Neural cell (in vitro differentiated cells): ENCODE measurements at regions not wholly inside any gene's neighbourhood (a gene's known extent, or its start where the extent isn't known, plus 50 kb on each side); places are given as distances from the start of the nearest gene placed in this dataset.

Experiments
- H2AFZ ChIP-seq: fragments of 200-600, 300-800 bp; sonication (generic), shearing (Covaris generic); 2 replicates; pipeline ENCODE4 v1.6.0; 2014; ENCODE audit warnings: low read depth, mild to moderate bottlenecking, antibody characterized with exemption, low read length, moderate library complexity
- H3F3A ChIP-seq: fragments of 200-600 bp; shearing (Covaris generic); 2 replicates; pipeline ENCODE4 v1.6.1; 2016; ENCODE audit warnings: mild to moderate bottlenecking, moderate library complexity, mixed read lengths, antibody characterized with exemption, low read length; ENCODE audit not compliant: insufficient read depth, poor library complexity, severe bottlenecking
- H3K27ac ChIP-seq: fragments of 200-600, 300-800 bp; sonication (generic), shearing (Covaris generic); 2 replicates; pipeline ENCODE4 v1.5.1; 2014; ENCODE audit warnings: mild to moderate bottlenecking, low read length, moderate library complexity
- H3K27me3 ChIP-seq: fragments of 300-800, 200-600 bp; sonication (generic), shearing (Covaris generic); 2 replicates; pipeline ENCODE4 v1.6.0; 2014; ENCODE audit warnings: mild to moderate bottlenecking, low read depth, low read length, moderate library complexity; ENCODE audit not compliant: insufficient read depth
- H3K36me3 ChIP-seq: fragments of 300-800, 200-600 bp; sonication (generic), shearing (Covaris generic); 2 replicates; pipeline ENCODE4 v1.5.1; 2014; ENCODE audit warnings: mild to moderate bottlenecking, antibody characterized with exemption, low read length, moderate library complexity; ENCODE audit not compliant: insufficient read depth
- H3K4me2 ChIP-seq: fragments of 300-800, 200-600 bp; sonication (generic), shearing (Covaris generic); 2 replicates; pipeline ENCODE4 v1.6.0; 2014; ENCODE audit warnings: mild to moderate bottlenecking, low read length
- H3K4me3 ChIP-seq: fragments of 300-800, 200-600 bp; sonication (generic), shearing (Covaris generic); 2 replicates; pipeline ENCODE4 v1.5.1; 2014; ENCODE audit warnings: mild to moderate bottlenecking, low read length, moderate library complexity
- H3K79me2 ChIP-seq: fragments of 200-600 bp; shearing (Covaris generic); replicated peaks from 2 replicates; pipeline ENCODE4 v1.6.0; 2014; ENCODE audit warnings: mild to moderate bottlenecking, low read length, moderate library complexity; ENCODE audit not compliant: insufficient read depth
- H3K9ac ChIP-seq: fragments of 300-800, 200-600 bp; sonication (generic), shearing (Covaris generic); 2 replicates; pipeline ENCODE4 v1.6.1; 2016; ENCODE audit warnings: mild to moderate bottlenecking, low read length, mixed read lengths
- H3K9me2 ChIP-seq: fragments of 200-600 bp; shearing (Covaris generic); 2 replicates; pipeline ENCODE4 v1.6.1; 2016; ENCODE audit warnings: mild to moderate bottlenecking, low read length, mixed read lengths; ENCODE audit not compliant: insufficient read depth
- H3K9me3 ChIP-seq: fragments of 200-600, 300-800 bp; sonication (generic), shearing (Covaris generic); 2 replicates; pipeline ENCODE4 v1.6.1; 2016; ENCODE audit warnings: mild to moderate bottlenecking, mixed run types, low read length, moderate library complexity, mixed read lengths
- H4K20me1 ChIP-seq: fragments of 200-600 bp; shearing (Covaris generic); 2 replicates; pipeline ENCODE4 v1.6.1; 2016; ENCODE audit warnings: mild to moderate bottlenecking, mixed run types; ENCODE audit not compliant: insufficient read depth
- EP300 ChIP-seq: fragments of 450-650 bp; conservative IDR thresholded peaks from 2 replicates; pipeline ENCODE4 v1.6.1; 2014; ENCODE audit warnings: antibody characterized with exemption, mild to moderate bottlenecking, moderate library complexity; ENCODE audit not compliant: poor library complexity, severe bottlenecking
- EZH2 ChIP-seq: fragments of 200-600, 300-800 bp; shearing (Covaris generic), sonication (generic); IDR thresholded peaks from 2 replicates; pipeline ENCODE4 v1.6.1; 2014; ENCODE audit warnings: antibody characterized with exemption, low read length, borderline replicate concordance, mild to moderate bottlenecking; ENCODE audit not compliant: insufficient read depth, poor library complexity, severe bottlenecking
- MXI1 ChIP-seq: fragments of 450-650 bp; conservative IDR thresholded peaks from 2 replicates; pipeline ENCODE4 v1.6.1; 2014; ENCODE audit warnings: antibody characterized with exemption, mild to moderate bottlenecking; ENCODE audit not compliant: poor library complexity, severe bottlenecking
- POLR2AphosphoS5 ChIP-seq: IDR thresholded peaks from 2 replicates; pipeline ENCODE4 v1.6.1; 2012
- RAD21 ChIP-seq: fragments of 450-650 bp; conservative IDR thresholded peaks from 2 replicates; pipeline ENCODE4 v1.6.1; 2014; ENCODE audit warnings: antibody characterized with exemption, mild to moderate bottlenecking, moderate library complexity
- SMC3 ChIP-seq: fragments of 450-650 bp; conservative IDR thresholded peaks from 2 replicates; pipeline ENCODE4 v1.6.1; 2014; ENCODE audit warnings: antibody characterized with exemption, mild to moderate bottlenecking, moderate library complexity; ENCODE audit not compliant: poor library complexity
- TAF1 ChIP-seq: IDR thresholded peaks from 2 replicates; pipeline ENCODE4 v1.6.1; 2012; ENCODE audit warnings: low read depth
- TF ChIP-seq, protein P1 (sequence below): IDR thresholded peaks from 2 replicates; pipeline ENCODE4 v1.6.1; 2012; ENCODE audit warnings: borderline replicate concordance
- TF ChIP-seq, protein P2 (sequence below): fragments of 450-650 bp; IDR thresholded peaks from 2 replicates; pipeline ENCODE4 v1.5.1; 2014; ENCODE audit warnings: antibody characterized with exemption, mild to moderate bottlenecking, moderate library complexity; ENCODE audit not compliant: poor library complexity, severe bottlenecking

DNA sequence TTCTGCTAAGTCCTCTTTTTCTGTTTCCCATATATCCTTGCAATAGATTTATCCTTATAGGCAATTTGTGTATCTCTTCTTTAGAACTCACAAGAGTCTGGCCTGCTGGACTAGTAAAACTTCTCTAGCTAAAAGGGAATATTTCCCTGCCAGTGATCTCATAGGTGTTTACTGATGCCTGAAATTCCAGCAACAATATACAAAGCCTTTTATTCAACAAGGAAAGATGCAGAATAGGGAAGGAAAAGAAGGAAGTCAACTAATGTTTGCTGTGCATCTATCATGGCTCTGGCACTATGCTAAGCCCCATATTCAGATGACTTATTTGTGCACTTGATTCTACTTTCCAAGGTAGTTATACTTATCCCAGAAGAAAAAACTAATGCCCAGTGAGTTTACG is 160.0 kb upstream of the DMRTA1 start:
- Histone ChIP-seq H3K36me3 (no peaks in the 10 kb centered on the region), H2AFZ (no peak overlapping the region), H3K4me3 (no peak overlapping the region), H3K4me2 (no peak overlapping the region), H3K9me3 (no peaks in the 10 kb centered on the region), H3K9me2 (no peaks in the 10 kb centered on the region), H3K9ac (no peak overlapping the region), H3F3A (no peaks in the 10 kb centered on the region), H3K27ac (no peak overlapping the region), H3K79me2 (no peaks in the 10 kb centered on the region), H3K27me3 (no peaks in the 10 kb centered on the region), H4K20me1 (no peaks in the 10 kb centered on the region)
- TF ChIP-seq SMC3: no peak
- TF ChIP-seq POLR2AphosphoS5: no peak
- no peak for TF ChIP-seq EZH2
- TF ChIP-seq, protein P1, sequence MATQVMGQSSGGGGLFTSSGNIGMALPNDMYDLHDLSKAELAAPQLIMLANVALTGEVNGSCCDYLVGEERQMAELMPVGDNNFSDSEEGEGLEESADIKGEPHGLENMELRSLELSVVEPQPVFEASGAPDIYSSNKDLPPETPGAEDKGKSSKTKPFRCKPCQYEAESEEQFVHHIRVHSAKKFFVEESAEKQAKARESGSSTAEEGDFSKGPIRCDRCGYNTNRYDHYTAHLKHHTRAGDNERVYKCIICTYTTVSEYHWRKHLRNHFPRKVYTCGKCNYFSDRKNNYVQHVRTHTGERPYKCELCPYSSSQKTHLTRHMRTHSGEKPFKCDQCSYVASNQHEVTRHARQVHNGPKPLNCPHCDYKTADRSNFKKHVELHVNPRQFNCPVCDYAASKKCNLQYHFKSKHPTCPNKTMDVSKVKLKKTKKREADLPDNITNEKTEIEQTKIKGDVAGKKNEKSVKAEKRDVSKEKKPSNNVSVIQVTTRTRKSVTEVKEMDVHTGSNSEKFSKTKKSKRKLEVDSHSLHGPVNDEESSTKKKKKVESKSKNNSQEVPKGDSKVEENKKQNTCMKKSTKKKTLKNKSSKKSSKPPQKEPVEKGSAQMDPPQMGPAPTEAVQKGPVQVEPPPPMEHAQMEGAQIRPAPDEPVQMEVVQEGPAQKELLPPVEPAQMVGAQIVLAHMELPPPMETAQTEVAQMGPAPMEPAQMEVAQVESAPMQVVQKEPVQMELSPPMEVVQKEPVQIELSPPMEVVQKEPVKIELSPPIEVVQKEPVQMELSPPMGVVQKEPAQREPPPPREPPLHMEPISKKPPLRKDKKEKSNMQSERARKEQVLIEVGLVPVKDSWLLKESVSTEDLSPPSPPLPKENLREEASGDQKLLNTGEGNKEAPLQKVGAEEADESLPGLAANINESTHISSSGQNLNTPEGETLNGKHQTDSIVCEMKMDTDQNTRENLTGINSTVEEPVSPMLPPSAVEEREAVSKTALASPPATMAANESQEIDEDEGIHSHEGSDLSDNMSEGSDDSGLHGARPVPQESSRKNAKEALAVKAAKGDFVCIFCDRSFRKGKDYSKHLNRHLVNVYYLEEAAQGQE: no peak
- TF ChIP-seq RAD21: no peak
- TF ChIP-seq EP300: no peak
- TF ChIP-seq TAF1: no peak
- no peak for TF ChIP-seq MXI1
- TF ChIP-seq, protein P2, sequence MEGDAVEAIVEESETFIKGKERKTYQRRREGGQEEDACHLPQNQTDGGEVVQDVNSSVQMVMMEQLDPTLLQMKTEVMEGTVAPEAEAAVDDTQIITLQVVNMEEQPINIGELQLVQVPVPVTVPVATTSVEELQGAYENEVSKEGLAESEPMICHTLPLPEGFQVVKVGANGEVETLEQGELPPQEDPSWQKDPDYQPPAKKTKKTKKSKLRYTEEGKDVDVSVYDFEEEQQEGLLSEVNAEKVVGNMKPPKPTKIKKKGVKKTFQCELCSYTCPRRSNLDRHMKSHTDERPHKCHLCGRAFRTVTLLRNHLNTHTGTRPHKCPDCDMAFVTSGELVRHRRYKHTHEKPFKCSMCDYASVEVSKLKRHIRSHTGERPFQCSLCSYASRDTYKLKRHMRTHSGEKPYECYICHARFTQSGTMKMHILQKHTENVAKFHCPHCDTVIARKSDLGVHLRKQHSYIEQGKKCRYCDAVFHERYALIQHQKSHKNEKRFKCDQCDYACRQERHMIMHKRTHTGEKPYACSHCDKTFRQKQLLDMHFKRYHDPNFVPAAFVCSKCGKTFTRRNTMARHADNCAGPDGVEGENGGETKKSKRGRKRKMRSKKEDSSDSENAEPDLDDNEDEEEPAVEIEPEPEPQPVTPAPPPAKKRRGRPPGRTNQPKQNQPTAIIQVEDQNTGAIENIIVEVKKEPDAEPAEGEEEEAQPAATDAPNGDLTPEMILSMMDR: no peak

DNA sequence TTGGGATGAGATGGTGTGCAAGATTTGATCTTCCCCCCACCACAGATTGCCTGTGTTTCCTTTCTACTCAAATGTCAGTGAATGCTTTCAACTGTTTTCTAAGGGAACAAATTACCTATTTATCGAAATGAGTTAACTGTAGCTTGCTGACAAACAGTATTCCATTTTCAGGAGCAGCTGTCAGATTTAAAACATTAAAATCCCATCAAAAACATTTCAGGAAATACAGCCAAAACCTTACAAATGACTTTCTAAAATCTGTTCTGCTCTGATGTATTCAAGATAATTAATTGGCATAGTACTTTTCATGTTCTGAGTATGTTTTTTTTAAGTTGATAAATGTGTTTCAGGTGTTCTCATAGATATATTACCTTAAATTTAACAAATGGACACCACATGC is 158.0 kb upstream of the DMRTA1 start:
- H3K4me3 ChIP-seq: no peak overlapping the region
- H4K20me1 ChIP-seq: no peaks in the 10 kb centered on the region
- H3K27me3 ChIP-seq: no peaks in the 10 kb centered on the region
- no peak overlapping the region for H2AFZ ChIP-seq
- no peaks in the 10 kb centered on the region for H3K79me2 ChIP-seq
- H3K4me2 ChIP-seq: no peak overlapping the region
- H3K27ac ChIP-seq: no peak overlapping the region
- H3K9ac ChIP-seq: no peak overlapping the region
- no peaks in the 10 kb centered on the region for H3K9me3 ChIP-seq
- TF ChIP-seq, protein P2: no peak
- TF ChIP-seq TAF1: no peak
- TF ChIP-seq EZH2: no peak
- TF ChIP-seq EP300: no peak
- H3K36me3 ChIP-seq: no peaks in the 10 kb centered on the region
- H3F3A ChIP-seq: no peaks in the 10 kb centered on the region
- H3K9me2 ChIP-seq: no peaks in the 10 kb centered on the region
